ENCODE measurements at regions not wholly inside any gene's neighbourhood (a gene's known extent, or its start where the extent isn't known, plus 50 kb on each side); places are given as distances from the start of the nearest gene placed in this dataset.
"Not testable (repeated sequence)": the region's sequence is repeated elsewhere in the genome, so short reads cannot be mapped to it uniquely, and the experiment has no call there.

GRCh38 chr12:38123028-38123427, 193.5 kb upstream of the ALG10B start:
- DNase-seq; H3K36me3 ChIP-seq (replicated peaks in 1 of 2; ENCODE audit: control insufficient read depth in 1 of 2, insufficient read depth in 2 of 2, low read length in 1 of 2); H3K79me2 ChIP-seq (ENCODE audit: insufficient read depth); H3K9me2 ChIP-seq; CTCF ChIA-PET; POLR2A ChIA-PET; H3K27ac ChIP-seq (ENCODE audit: low read depth in 2 of 2, low read length in 1 of 2); H3F3A ChIP-seq (replicated peaks; ENCODE audit: insufficient read depth); H3K9me3 ChIP-seq; H4K20me1 ChIP-seq (ENCODE audit: insufficient read depth); H3K4me2 ChIP-seq; H3K4me3 ChIP-seq (ENCODE audit: low read depth in 2 of 2, low read length in 1 of 2); H3K9ac ChIP-seq; H2AFZ ChIP-seq (ENCODE audit: low read depth); H3K27me3 ChIP-seq (ENCODE audit: insufficient read depth); H3K4me1 ChIP-seq (ENCODE audit: control insufficient read depth in 1 of 2, insufficient read depth in 2 of 2, low read depth in 1 of 2, low read length in 1 of 2): not testable (repeated sequence)
- 20% methylated on average over 2 of the region's 2 CpGs for WGBS (ENCODE audit: low lambda C conversion rate)

GRCh38 chr12:38123566-38124246, 192.9 kb upstream of the ALG10B start:
- Histone ChIP-seq H3K27ac (ENCODE audit: low read depth in 2 of 2, low read length in 1 of 2) (no peak overlapping the region), H3K9me2 (no peaks in the 10 kb centered on the region), H3K9ac (no peak overlapping the region), H4K20me1 (ENCODE audit: insufficient read depth) (no peaks in the 10 kb centered on the region), H3K4me2 (no peak overlapping the region), H3K79me2 (ENCODE audit: insufficient read depth) (no peaks in the 10 kb centered on the region), H3K36me3 (replicated peaks in 1 of 2; ENCODE audit: control insufficient read depth in 1 of 2, insufficient read depth in 2 of 2, low read length in 1 of 2) (no peaks in the 10 kb centered on the region), H3K27me3 (ENCODE audit: insufficient read depth) (no peaks in the 10 kb centered on the region; the same call in 1 of the 2 replicates), H3K9me3 (no peaks in the 10 kb centered on the region), H3F3A (replicated peaks; ENCODE audit: insufficient read depth) (no peaks in the 10 kb centered on the region), H3K4me3 (ENCODE audit: low read depth in 2 of 2, low read length in 1 of 2) (no peak overlapping the region), H3K4me1 (ENCODE audit: control insufficient read depth in 1 of 2, insufficient read depth in 2 of 2, low read depth in 1 of 2, low read length in 1 of 2) (no peaks in the 10 kb centered on the region), H2AFZ (ENCODE audit: low read depth) (no peak overlapping the region)
- 12% methylated on average over 8 of the region's 8 CpGs for WGBS (ENCODE audit: low lambda C conversion rate)
- TF ChIP-seq EZH2phosphoT487 (IDR thresholded peaks at IDR 0.05; ENCODE audit: borderline replicate concordance, low read depth) (no peak), YY1 (IDR thresholded peaks at IDR 0.05; ENCODE audit: low read depth) (no peak), CTCF (IDR thresholded peaks at IDR 0.05) (no peak), RAD21 (IDR thresholded peaks at IDR 0.05; ENCODE audit: low read length) (no peak), RFX5 (IDR thresholded peaks at IDR 0.05; ENCODE audit: low read length) (no peak), RCOR1 (IDR thresholded peaks at IDR 0.05; ENCODE audit: low read length) (no peak), NFIC (IDR thresholded peaks at IDR 0.05; ENCODE audit: borderline replicate concordance) (no peak), TEAD4 (IDR thresholded peaks at IDR 0.05; ENCODE audit: borderline replicate concordance, insufficient read depth) (no peak), FOSL2 (IDR thresholded peaks at IDR 0.05; ENCODE audit: borderline replicate concordance, low read depth) (no peak), GABPA (IDR thresholded peaks at IDR 0.05; ENCODE audit: low read depth) (no peak), PBX3 (IDR thresholded peaks at IDR 0.05) (no peak), RXRA (IDR thresholded peaks at IDR 0.05; ENCODE audit: borderline replicate concordance, low read depth) (no peak), GATA2 (CRISPR knock-in tag; IDR thresholded peaks at IDR 0.05) (no peak)
- TF ChIP-seq, protein P1, sequence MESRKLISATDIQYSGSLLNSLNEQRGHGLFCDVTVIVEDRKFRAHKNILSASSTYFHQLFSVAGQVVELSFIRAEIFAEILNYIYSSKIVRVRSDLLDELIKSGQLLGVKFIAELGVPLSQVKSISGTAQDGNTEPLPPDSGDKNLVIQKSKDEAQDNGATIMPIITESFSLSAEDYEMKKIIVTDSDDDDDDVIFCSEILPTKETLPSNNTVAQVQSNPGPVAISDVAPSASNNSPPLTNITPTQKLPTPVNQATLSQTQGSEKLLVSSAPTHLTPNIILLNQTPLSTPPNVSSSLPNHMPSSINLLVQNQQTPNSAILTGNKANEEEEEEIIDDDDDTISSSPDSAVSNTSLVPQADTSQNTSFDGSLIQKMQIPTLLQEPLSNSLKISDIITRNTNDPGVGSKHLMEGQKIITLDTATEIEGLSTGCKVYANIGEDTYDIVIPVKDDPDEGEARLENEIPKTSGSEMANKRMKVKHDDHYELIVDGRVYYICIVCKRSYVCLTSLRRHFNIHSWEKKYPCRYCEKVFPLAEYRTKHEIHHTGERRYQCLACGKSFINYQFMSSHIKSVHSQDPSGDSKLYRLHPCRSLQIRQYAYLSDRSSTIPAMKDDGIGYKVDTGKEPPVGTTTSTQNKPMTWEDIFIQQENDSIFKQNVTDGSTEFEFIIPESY (IDR thresholded peaks at IDR 0.05; ENCODE audit: borderline replicate concordance, low read depth): no peak
- TF ChIP-seq, protein P2, sequence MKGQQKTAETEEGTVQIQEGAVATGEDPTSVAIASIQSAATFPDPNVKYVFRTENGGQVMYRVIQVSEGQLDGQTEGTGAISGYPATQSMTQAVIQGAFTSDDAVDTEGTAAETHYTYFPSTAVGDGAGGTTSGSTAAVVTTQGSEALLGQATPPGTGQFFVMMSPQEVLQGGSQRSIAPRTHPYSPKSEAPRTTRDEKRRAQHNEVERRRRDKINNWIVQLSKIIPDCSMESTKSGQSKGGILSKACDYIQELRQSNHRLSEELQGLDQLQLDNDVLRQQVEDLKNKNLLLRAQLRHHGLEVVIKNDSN (IDR thresholded peaks at IDR 0.05; ENCODE audit: borderline replicate concordance, low read depth): no peak
- no peak for DNase-seq
- CTCF ChIA-PET: no interaction called here
- POLR2A ChIA-PET: no interaction called here

Data from SK-N-SH (cell line).